ENCODE measurements at regions not wholly inside any gene's neighbourhood (a gene's known extent, or its start where the extent isn't known, plus 50 kb on each side); places are given as distances from the start of the nearest gene placed in this dataset.

DNA sequence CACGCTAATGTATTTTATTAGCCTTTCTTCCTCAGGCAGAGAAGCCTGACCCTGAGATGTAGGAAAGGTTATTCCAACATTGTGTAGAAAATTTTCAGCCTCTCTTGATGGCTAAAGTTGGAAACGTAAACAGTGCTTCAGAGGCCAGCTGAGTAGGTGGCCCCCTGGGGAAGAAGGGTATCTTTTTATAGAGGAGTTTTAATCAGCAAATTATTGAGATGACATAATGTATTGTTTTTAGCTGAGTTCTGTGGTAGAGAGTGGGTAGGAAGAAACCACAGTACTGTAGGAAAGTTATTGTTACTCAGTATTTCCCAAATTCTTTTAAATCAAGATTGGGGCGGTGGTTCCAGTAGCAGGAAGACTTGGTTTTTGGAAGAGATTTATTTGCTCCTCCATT is 268.8 kb downstream of the DLEU7 start:
- TF ChIP-seq, protein P1, sequence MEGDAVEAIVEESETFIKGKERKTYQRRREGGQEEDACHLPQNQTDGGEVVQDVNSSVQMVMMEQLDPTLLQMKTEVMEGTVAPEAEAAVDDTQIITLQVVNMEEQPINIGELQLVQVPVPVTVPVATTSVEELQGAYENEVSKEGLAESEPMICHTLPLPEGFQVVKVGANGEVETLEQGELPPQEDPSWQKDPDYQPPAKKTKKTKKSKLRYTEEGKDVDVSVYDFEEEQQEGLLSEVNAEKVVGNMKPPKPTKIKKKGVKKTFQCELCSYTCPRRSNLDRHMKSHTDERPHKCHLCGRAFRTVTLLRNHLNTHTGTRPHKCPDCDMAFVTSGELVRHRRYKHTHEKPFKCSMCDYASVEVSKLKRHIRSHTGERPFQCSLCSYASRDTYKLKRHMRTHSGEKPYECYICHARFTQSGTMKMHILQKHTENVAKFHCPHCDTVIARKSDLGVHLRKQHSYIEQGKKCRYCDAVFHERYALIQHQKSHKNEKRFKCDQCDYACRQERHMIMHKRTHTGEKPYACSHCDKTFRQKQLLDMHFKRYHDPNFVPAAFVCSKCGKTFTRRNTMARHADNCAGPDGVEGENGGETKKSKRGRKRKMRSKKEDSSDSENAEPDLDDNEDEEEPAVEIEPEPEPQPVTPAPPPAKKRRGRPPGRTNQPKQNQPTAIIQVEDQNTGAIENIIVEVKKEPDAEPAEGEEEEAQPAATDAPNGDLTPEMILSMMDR (IDR thresholded peaks at IDR 0.05): no peak
- Mint-ChIP-seq H3K27me3 (ENCODE audit: low read depth, poor library complexity) (peaks cover 5% of the 10 kb centered on the region), H3K4me3 (no peak overlapping the region), H3K4me1 (peaks cover 54% of the 10 kb centered on the region), H3K36me3 (ENCODE audit: low read depth) (peaks cover 22% of the 10 kb centered on the region), H3K9me3 (peaks cover 23% of the 10 kb centered on the region), H3K27ac (peak overlapping the region; percentile 73)
- DNase-seq: no peak

DNA sequence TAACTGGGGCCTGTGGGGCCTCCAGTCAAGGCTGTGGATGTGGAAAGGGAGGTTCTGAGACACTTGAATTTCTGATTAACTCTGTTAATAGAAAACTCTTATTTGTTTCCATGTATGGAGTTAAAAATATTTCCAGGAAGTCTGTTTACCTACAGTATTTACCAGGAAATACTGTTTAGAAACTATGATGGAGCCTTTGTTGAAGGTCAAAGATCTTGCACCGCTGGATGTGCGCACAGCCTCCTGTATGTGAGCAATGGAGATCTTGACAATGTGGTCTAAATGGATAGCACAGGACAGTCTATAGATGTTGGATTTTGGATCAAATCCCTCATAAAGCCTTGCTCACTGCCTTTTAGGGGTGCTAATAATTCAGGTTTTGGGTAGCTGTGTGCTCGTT is 268.4 kb downstream of the DLEU7 start:
- H3K36me3 Mint-ChIP-seq (ENCODE audit: low read depth): peaks cover 18% of the 10 kb centered on the region
- H3K4me1 Mint-ChIP-seq: peaks cover 58% of the 10 kb centered on the region
- no peak overlapping the region for H3K4me3 Mint-ChIP-seq
- H3K9me3 Mint-ChIP-seq: peaks cover 19% of the 10 kb centered on the region
- DNase-seq: no peak
- no peak overlapping the region for H3K27ac Mint-ChIP-seq
- H3K27me3 Mint-ChIP-seq (ENCODE audit: low read depth, poor library complexity): peaks cover 5% of the 10 kb centered on the region
- TF ChIP-seq, protein P1 (IDR thresholded peaks at IDR 0.05): no peak

DNA sequence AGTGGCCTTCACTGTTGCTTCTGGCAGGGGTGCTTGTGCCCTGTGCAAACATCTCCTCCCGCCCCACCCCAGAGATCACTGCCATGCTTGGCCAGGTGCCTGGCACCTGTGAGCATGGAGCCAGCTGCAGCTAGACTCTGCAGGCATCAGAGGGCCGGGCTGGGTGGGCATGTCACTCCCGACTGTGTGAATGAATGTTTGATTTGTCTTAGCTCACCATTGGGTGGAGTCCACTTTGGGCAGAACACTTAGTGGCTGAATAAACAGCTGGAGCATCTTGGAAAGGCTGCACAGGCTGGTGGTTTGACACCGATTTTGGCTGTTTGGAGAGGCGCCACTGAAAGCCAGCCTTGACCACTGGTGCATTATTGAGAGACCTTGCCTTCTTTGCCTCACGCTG is 267.3 kb downstream of the DLEU7 start:
- H3K9me3 Mint-ChIP-seq: peaks cover 9% of the 10 kb centered on the region
- TF ChIP-seq, protein P1 (IDR thresholded peaks at IDR 0.05): no peak
- H3K4me1 Mint-ChIP-seq: peaks cover 68% of the 10 kb centered on the region
- H3K27ac Mint-ChIP-seq: peak overlapping the region; percentile 34
- H3K27me3 Mint-ChIP-seq (ENCODE audit: low read depth, poor library complexity): no peaks in the 10 kb centered on the region
- peaks cover 8% of the 10 kb centered on the region for H3K36me3 Mint-ChIP-seq (ENCODE audit: low read depth)
- no peak for DNase-seq
- H3K4me3 Mint-ChIP-seq: no peak overlapping the region

DNA sequence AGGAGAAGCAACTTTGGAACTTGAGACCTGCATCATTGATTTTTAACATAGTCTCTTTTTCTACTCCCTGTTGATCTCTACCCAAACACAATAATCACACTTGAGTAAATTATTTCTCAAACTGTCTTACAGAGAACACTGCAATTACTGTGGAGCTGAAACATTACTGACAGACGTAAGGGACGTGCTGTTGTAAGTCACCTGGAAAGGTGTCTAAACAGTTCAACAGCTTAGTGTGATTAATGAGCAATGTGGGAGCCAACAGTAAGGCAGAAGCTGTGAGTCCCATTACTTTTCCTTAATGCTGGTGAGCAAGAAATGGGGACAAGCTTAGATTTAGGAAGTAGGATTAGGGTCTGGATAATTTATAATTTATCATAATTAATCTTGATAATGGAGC is 265.7 kb downstream of the DLEU7 start:
- Mint-ChIP-seq H3K4me1 (peaks cover 75% of the 10 kb centered on the region), H3K4me3 (no peak overlapping the region), H3K36me3 (ENCODE audit: low read depth) (no peaks in the 10 kb centered on the region), H3K27me3 (ENCODE audit: low read depth, poor library complexity) (no peaks in the 10 kb centered on the region), H3K9me3 (no peaks in the 10 kb centered on the region), H3K27ac (no peak overlapping the region)
- TF ChIP-seq, protein P1 (IDR thresholded peaks at IDR 0.05): no peak
- DNase-seq: no peak

GRCh38 chr13:50580684-50581305 is 262.7 kb downstream of the DLEU7 start:
- no peak for DNase-seq
- Mint-ChIP-seq H3K4me3 (no peak overlapping the region), H3K27me3 (ENCODE audit: low read depth, poor library complexity) (no peaks in the 10 kb centered on the region), H3K27ac (no peak overlapping the region), H3K4me1 (peaks cover 74% of the 10 kb centered on the region), H3K36me3 (ENCODE audit: low read depth) (no peaks in the 10 kb centered on the region), H3K9me3 (peaks cover 7% of the 10 kb centered on the region)
- TF ChIP-seq, protein P1 (IDR thresholded peaks at IDR 0.05): no peak

DNA sequence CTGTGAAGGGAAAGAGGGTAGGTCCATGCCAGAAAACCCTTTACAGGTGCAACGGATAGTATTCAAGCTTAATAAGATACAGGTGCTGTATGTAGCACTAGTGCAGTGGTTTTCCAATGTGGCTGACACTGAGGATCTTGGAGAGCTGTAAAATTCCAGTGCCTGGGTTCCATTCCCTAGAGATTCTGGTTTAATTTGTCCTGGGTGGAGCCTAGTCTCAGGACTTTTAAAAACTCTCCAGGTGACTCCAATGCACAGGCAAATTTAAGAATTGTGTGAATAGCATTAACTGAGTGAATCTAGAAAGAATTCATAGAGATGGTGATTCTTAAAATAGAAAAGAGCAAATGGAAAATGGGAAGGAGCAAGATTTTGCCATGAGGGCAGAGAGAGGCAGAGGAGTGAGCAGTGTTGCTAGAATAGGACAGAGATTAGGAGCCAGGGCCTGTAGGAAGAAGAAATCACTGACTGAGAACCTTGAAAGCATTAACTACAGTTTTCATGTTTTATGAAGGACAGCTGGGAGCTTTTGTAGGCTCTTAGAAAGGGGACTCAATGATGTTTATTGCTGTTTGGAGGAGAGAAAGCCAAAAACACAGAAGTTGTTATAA is 261.8 kb downstream of the DLEU7 start:
- Mint-ChIP-seq H3K4me3 (no peak overlapping the region), H3K36me3 (ENCODE audit: low read depth) (no peaks in the 10 kb centered on the region), H3K27ac (no peak overlapping the region), H3K27me3 (ENCODE audit: low read depth, poor library complexity) (no peaks in the 10 kb centered on the region), H3K9me3 (peaks cover 7% of the 10 kb centered on the region), H3K4me1 (peaks cover 74% of the 10 kb centered on the region)
- TF ChIP-seq, protein P1 (IDR thresholded peaks at IDR 0.05): no peak
- no peak for DNase-seq

All from nephron progenitor cell (in vitro differentiated cells).